ENCODE measurements at regions not wholly inside any gene's neighbourhood (a gene's known extent, or its start where the extent isn't known, plus 50 kb on each side); places are given as distances from the start of the nearest gene placed in this dataset.
A peak's percentile ranks its signal among the peaks of the same experiment; 100 is the strongest.
"Not testable (repeated sequence)": the region's sequence is repeated elsewhere in the genome, so short reads cannot be mapped to it uniquely, and the experiment has no call there.

- DNase-seq (ENCODE audit: low read depth, low spot score) = no peak
Observed at GRCh38 chr6:140546640-140547039, 1172.2 kb upstream of the CITED2 start.

GRCh38 chr6:140544431-140544830 lies 1170.0 kb upstream of the CITED2 start:
- DNase-seq (ENCODE audit: low read depth, low spot score) = no peak

GRCh38 chr6:140542863-140543262 lies 1168.4 kb upstream of the CITED2 start:
- no peak for DNase-seq (ENCODE audit: low read depth, low spot score)

GRCh38 chr6:140541288-140541687 lies 1166.8 kb upstream of the CITED2 start:
- peak; percentile 21 for DNase-seq (ENCODE audit: low read depth, low spot score)

- no peak for DNase-seq (ENCODE audit: low read depth, low spot score)
Observed at GRCh38 chr6:140540743-140541142, 1166.3 kb upstream of the CITED2 start.

GRCh38 chr6:140538926-140539325 lies 1164.5 kb upstream of the CITED2 start:
- DNase-seq (ENCODE audit: low read depth, low spot score) = no peak

GRCh38 chr6:140537834-140538705 lies 1163.6 kb upstream of the CITED2 start:
- peak; percentile 88 for DNase-seq (ENCODE audit: low read depth, low spot score)

- DNase-seq (ENCODE audit: low read depth, low spot score) = no peak
Observed at GRCh38 chr6:140537211-140537610, 1162.8 kb upstream of the CITED2 start.

- no peak for DNase-seq (ENCODE audit: low read depth, low spot score)
Observed at GRCh38 chr6:140535511-140535910, 1161.1 kb upstream of the CITED2 start.

GRCh38 chr6:140533526-140533925 lies 1159.1 kb upstream of the CITED2 start:
- peak; percentile 24 for DNase-seq (ENCODE audit: low read depth, low spot score)

GRCh38 chr6:140504776-140505175 lies 1130.3 kb upstream of the CITED2 start:
- no peak for DNase-seq (ENCODE audit: low read depth, low spot score)

GRCh38 chr6:140500849-140501248 lies 1126.4 kb upstream of the CITED2 start:
- DNase-seq (ENCODE audit: low read depth, low spot score) = no peak

- DNase-seq (ENCODE audit: low read depth, low spot score) = no peak
Observed at GRCh38 chr6:140499607-140500006, 1125.2 kb upstream of the CITED2 start.

- DNase-seq (ENCODE audit: low read depth, low spot score) = no peak
Observed at GRCh38 chr6:140494321-140495108, 1120.1 kb upstream of the CITED2 start.

GRCh38 chr6:140493470-140493869 lies 1119.0 kb upstream of the CITED2 start:
- not testable (repeated sequence) for DNase-seq (ENCODE audit: low read depth, low spot score)

GRCh38 chr6:140490081-140490480 lies 1115.6 kb upstream of the CITED2 start:
- DNase-seq (ENCODE audit: low read depth, low spot score) = no peak

GRCh38 chr6:140487586-140487985 lies 1113.1 kb upstream of the CITED2 start:
- DNase-seq (ENCODE audit: low read depth, low spot score) = no peak

GRCh38 chr6:140486450-140487361 lies 1112.3 kb upstream of the CITED2 start:
- DNase-seq (ENCODE audit: low read depth, low spot score) = no peak

GRCh38 chr6:140485740-140486449 lies 1111.4 kb upstream of the CITED2 start:
- peak; percentile 39 for DNase-seq (ENCODE audit: low read depth, low spot score)

GRCh38 chr6:140480852-140481251 lies 1106.4 kb upstream of the CITED2 start:
- DNase-seq (ENCODE audit: low read depth, low spot score) = no peak

- DNase-seq (ENCODE audit: low read depth, low spot score) = no peak
Observed at GRCh38 chr6:140478631-140479030, 1104.2 kb upstream of the CITED2 start.

Data from smooth muscle cell of the brain vasculature (primary cell).